BJ (cell line): ENCODE measurements at regions not wholly inside any gene's neighbourhood (a gene's known extent, or its start where the extent isn't known, plus 50 kb on each side); places are given as distances from the start of the nearest gene placed in this dataset.

Source experiments
- CTCF ChIA-PET: fragments of 350-600 bp; formaldehyde crosslinking; extraction: SDS; loops from one replicate; lab custom pipeline; 2021; ENCODE audit warnings: antibody characterized with exemption, inconsistent platforms; lab: Yijun Ruan, JAX
- POLR2A ChIA-PET: fragments of 300-600 bp; sonication (Branson Sonifier 250); formaldehyde crosslinking; extraction: SDS; loops from one replicate; lab custom pipeline; 2021; ENCODE audit warnings: antibody characterized with exemption; lab: Charles Lee
- DNase-seq: peaks from one replicate; pipeline ENCODE4 v3.0.0-alpha.2; 2011; ENCODE audit warnings: low read depth
- H3K27me3 ChIP-seq: 2 replicates; pipeline ENCODE4 v1.6.0; 2011; ENCODE audit warnings: low read length; ENCODE audit not compliant: control insufficient read depth, insufficient read depth
- H3K36me3 ChIP-seq: 2 replicates; pipeline ENCODE4 v1.5.1; 2011; ENCODE audit warnings: low read length; ENCODE audit not compliant: control insufficient read depth, insufficient read depth
- H3K4me3 ChIP-seq: 2 replicates; pipeline ENCODE4 v1.5.1; 2011; ENCODE audit warnings: low read depth, mild to moderate bottlenecking, control low read depth, low read length
- TF ChIP-seq, protein P1 (sequence below): IDR thresholded peaks from 2 replicates; pipeline ENCODE4 v1.5.1; 2011; ENCODE audit warnings: low read depth, mild to moderate bottlenecking, control low read depth, inconsistent platforms, low read length, moderate library complexity; ENCODE audit not compliant: insufficient read depth

GRCh38 chr5:155088811-155089210 is 75.3 kb downstream of the KIF4B start:
- Histone ChIP-seq H3K4me3 (no peak overlapping the region), H3K27me3 (no peaks in the 10 kb centered on the region), H3K36me3 (no peaks in the 10 kb centered on the region)
- TF ChIP-seq, protein P1, sequence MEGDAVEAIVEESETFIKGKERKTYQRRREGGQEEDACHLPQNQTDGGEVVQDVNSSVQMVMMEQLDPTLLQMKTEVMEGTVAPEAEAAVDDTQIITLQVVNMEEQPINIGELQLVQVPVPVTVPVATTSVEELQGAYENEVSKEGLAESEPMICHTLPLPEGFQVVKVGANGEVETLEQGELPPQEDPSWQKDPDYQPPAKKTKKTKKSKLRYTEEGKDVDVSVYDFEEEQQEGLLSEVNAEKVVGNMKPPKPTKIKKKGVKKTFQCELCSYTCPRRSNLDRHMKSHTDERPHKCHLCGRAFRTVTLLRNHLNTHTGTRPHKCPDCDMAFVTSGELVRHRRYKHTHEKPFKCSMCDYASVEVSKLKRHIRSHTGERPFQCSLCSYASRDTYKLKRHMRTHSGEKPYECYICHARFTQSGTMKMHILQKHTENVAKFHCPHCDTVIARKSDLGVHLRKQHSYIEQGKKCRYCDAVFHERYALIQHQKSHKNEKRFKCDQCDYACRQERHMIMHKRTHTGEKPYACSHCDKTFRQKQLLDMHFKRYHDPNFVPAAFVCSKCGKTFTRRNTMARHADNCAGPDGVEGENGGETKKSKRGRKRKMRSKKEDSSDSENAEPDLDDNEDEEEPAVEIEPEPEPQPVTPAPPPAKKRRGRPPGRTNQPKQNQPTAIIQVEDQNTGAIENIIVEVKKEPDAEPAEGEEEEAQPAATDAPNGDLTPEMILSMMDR = no peak
- CTCF ChIA-PET = interaction anchor here (1.3 kb wide), 1 partner anchor 58 kb away, joined by 3 read pairs; no protein-coding TSS in a partner anchor
- DNase-seq = no peak
- POLR2A ChIA-PET = no interaction called here

- no peak for DNase-seq
- ChIA-PET CTCF (no interaction called here), POLR2A (no interaction called here)
- TF ChIP-seq, protein P1 = no peak
- Histone ChIP-seq H3K27me3 (no peaks in the 10 kb centered on the region), H3K36me3 (no peaks in the 10 kb centered on the region), H3K4me3 (no peak overlapping the region)
Measured at GRCh38 chr5:155089643-155090042, 76.1 kb downstream of the KIF4B start.

DNA sequence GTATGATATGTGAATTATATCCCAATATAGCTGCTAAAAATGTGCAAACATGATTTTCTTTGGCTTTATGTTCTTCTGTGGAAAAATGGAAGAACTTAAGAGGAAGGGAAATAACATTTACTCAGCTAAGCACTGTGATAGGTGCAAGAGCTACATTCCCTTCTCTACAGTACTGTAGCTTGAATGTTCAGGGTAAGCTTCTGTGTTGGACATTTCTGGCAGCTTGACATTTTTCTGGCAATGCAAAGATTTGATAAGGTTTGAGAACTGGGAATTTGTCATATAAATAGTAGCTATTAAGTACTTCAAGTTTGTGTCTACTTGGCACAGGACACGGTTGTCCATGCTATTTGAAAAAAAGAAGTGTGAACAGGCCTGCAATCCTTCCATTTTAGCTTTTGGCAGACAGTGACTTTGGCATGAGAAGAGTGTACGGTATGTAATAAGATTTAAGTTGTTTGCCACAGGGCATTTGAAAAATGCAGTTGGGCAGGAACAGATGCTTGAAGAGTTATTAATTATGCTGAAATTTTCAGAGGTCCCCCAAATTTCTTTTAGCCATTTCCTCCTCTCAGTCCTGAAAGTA is 77.6 kb downstream of the KIF4B start:
- DNase-seq = no peak
- ChIA-PET CTCF (no interaction called here), POLR2A (no interaction called here)
- TF ChIP-seq, protein P1 = no peak
- no peaks in the 10 kb centered on the region for H3K27me3 ChIP-seq
- no peak overlapping the region for H3K4me3 ChIP-seq
- no peaks in the 10 kb centered on the region for H3K36me3 ChIP-seq

- ChIA-PET CTCF (no interaction called here), POLR2A (no interaction called here)
- TF ChIP-seq, protein P1 = no peak
- no peak overlapping the region for H3K4me3 ChIP-seq
- no peaks in the 10 kb centered on the region for H3K27me3 ChIP-seq
- H3K36me3 ChIP-seq = no peaks in the 10 kb centered on the region
- DNase-seq = no peak
Measured at GRCh38 chr5:155091768-155092717, 78.5 kb downstream of the KIF4B start.

GRCh38 chr5:155094455-155094854 is 80.9 kb downstream of the KIF4B start:
- ChIA-PET CTCF (interaction anchor here (0.5 kb wide), 1 partner anchor 39 kb away, joined by 3 read pairs; no protein-coding TSS in a partner anchor), POLR2A (no interaction called here)
- Histone ChIP-seq H3K4me3 (no peak overlapping the region), H3K27me3 (no peaks in the 10 kb centered on the region), H3K36me3 (no peaks in the 10 kb centered on the region)
- DNase-seq = no peak
- TF ChIP-seq, protein P1 = no peak
